Left lung (tissue), 4 donors: ENCODE measurements at regions not wholly inside any gene's neighbourhood (a gene's known extent, or its start where the extent isn't known, plus 50 kb on each side); places are given as distances from the start of the nearest gene placed in this dataset.

Source experiments
- ATAC-seq: fragments of 200-7000 bp; cut with Tn5 transposase; one replicate; pipeline ENCODE4 v1.9.1; 2020; ENCODE audit warnings: moderate library complexity
- DNase-seq, 4 donors: peaks; one replicate each; pipeline ENCODE4 v3.0.0-alpha.2; 2013 to 2020
- H3K27ac ChIP-seq, 2 donors: fragments of 200-600 bp; sonication (generic) in 1 of 2; one replicate each; pipeline versions ENCODE4 v1.5.0 to v1.8.0; 2020 to 2021
- H3K27me3 ChIP-seq, 2 donors: fragments of 200-600 bp; sonication (generic) in 1 of 2; one replicate each; pipeline versions ENCODE4 v1.5.0 to v1.8.0; 2020 to 2021
- H3K36me3 ChIP-seq, 2 donors: fragments of 200-600 bp; sonication (generic) in 1 of 2; one replicate each; pipeline versions ENCODE4 v1.5.0 to v1.8.0; 2020 to 2021
- H3K4me1 ChIP-seq, 2 donors: fragments of 200-600 bp; one replicate each; pipeline ENCODE4 v1.8.0; 2021
- H3K4me3 ChIP-seq, 2 donors: fragments of 200-600 bp; sonication (generic) in 1 of 2; one replicate each; pipeline versions ENCODE4 v1.5.0 to v1.8.0; 2020 to 2021; ENCODE audit warnings: mild to moderate bottlenecking in 1 of 2
- H3K9me3 ChIP-seq, 2 donors: fragments of 200-600 bp; sonication (generic) in 1 of 2; one replicate each; pipeline versions ENCODE4 v1.5.0 to v1.8.0; 2020 to 2021
- intact Hi-C, 2 donors: fragments of 100-400 bp; cut with DNase I; formaldehyde crosslinking; loops; one replicate each; pipeline versions ENCODE4 v1.11.2 to v1.14.2; 2022
- TF ChIP-seq, protein P1 (sequence below), 2 donors: fragments of 200-600 bp; sonication (generic) in 1 of 2; IDR thresholded peaks; one replicate each; pipeline versions ENCODE4 v1.5.0 to v1.8.0; 2021; ENCODE audit warnings: antibody characterized with exemption in 2 of 2
- donor health status: DM: no; HTN: yes; CAD: no.
- donor health status: DM: no; HTN: no; CAD: no.

GRCh38 chr1:222358100-222358499, 189.8 kb downstream of the HHIPL2 start:
- no peak for ATAC-seq
- no peak overlapping the region for H3K4me3 ChIP-seq
- no peaks in the 10 kb centered on the region for H3K36me3 ChIP-seq
- no peaks in the 10 kb centered on the region for H3K4me1 ChIP-seq
- intact Hi-C loops = no loop called here
- no peak for DNase-seq
- H3K27ac ChIP-seq = no peak overlapping the region
- H3K9me3 ChIP-seq = peaks cover 0 to 8% of the 10 kb centered on the region in 2 donors
- no peaks in the 10 kb centered on the region for H3K27me3 ChIP-seq
- TF ChIP-seq, protein P1, sequence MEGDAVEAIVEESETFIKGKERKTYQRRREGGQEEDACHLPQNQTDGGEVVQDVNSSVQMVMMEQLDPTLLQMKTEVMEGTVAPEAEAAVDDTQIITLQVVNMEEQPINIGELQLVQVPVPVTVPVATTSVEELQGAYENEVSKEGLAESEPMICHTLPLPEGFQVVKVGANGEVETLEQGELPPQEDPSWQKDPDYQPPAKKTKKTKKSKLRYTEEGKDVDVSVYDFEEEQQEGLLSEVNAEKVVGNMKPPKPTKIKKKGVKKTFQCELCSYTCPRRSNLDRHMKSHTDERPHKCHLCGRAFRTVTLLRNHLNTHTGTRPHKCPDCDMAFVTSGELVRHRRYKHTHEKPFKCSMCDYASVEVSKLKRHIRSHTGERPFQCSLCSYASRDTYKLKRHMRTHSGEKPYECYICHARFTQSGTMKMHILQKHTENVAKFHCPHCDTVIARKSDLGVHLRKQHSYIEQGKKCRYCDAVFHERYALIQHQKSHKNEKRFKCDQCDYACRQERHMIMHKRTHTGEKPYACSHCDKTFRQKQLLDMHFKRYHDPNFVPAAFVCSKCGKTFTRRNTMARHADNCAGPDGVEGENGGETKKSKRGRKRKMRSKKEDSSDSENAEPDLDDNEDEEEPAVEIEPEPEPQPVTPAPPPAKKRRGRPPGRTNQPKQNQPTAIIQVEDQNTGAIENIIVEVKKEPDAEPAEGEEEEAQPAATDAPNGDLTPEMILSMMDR (IDR thresholded peaks at IDR 0.05) = no peak

DNA sequence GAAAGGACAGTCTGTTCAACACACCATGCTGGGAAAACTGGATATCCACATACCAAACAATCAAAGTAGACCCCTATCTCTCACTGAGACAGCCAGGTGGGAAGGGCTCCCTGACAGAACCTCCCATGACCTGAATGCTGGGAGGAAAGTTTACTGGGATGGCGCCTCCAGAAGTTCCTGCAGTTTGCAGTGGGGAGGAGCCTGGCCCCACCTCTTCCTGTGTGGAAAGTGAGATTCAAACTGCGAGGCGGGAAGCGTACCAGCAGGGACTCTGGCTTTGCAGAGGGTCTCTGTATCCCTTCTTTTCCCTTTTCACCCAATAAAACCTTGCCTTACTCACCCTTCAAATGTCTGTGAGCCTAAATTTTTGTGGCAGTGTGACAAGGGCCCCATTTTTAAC, 190.7 kb downstream of the HHIPL2 start:
- Histone ChIP-seq H3K27ac (no peak overlapping the region), H3K36me3 (no peaks in the 10 kb centered on the region), H3K4me1 (no peaks in the 10 kb centered on the region), H3K9me3 (peaks cover 0 to 8% of the 10 kb centered on the region in 2 donors), H3K4me3 (no peak overlapping the region), H3K27me3 (no peaks in the 10 kb centered on the region)
- DNase-seq = no peak
- ATAC-seq = no peak
- TF ChIP-seq, protein P1 (IDR thresholded peaks at IDR 0.05) = no peak
- intact Hi-C loops = no loop called here

DNA sequence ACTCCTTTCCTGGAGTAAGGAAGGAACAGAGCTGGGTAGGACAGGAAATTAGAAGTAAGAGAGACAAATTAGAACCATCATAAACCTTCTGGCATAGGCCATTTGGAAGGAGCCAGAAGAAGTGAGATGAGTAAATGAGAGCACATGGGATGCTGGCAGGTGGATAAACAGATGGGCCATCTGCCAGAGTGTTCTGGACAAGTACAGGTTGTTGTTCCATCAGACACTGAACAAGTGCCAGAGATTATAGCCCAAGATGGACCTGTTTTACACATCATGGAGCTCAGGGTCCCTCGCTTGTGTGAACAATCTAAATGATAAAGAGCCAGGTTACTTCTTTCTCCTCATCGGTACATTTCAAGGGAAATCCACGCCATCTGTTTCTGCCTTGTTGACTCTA, 200.3 kb downstream of the HHIPL2 start:
- no peaks in the 10 kb centered on the region for H3K36me3 ChIP-seq
- no peak for ATAC-seq
- H3K4me1 ChIP-seq = no peaks in the 10 kb centered on the region
- no peak overlapping the region for H3K27ac ChIP-seq
- DNase-seq = no peak
- TF ChIP-seq, protein P1 (IDR thresholded peaks at IDR 0.05) = no peak
- H3K9me3 ChIP-seq = no peaks in the 10 kb centered on the region
- intact Hi-C loops = no loop called here
- H3K27me3 ChIP-seq = no peaks in the 10 kb centered on the region
- H3K4me3 ChIP-seq = no peak overlapping the region

DNA sequence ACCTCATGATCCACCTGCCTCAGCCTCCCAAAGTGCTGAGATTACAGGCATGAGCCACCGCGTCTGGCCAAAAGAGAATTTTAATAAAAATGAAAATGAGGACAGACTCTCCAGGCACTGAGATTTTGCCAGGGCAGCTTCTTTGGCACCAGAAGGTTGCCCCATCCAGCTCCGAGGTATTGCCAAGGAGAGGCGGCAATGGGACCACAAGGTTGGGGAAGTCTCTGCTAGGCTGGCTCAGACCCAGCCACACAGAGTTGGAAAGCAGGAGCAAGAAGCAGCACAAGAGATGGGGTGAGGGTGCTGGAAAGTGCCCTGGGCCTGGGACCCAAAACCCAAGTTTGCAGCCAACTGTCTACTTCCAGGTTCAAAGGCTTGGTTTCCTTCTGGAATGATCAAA, 200.9 kb downstream of the HHIPL2 start:
- Histone ChIP-seq H3K4me3 (no peak overlapping the region), H3K27me3 (no peaks in the 10 kb centered on the region), H3K36me3 (no peaks in the 10 kb centered on the region), H3K9me3 (no peaks in the 10 kb centered on the region), H3K27ac (no peak overlapping the region), H3K4me1 (no peaks in the 10 kb centered on the region)
- ATAC-seq (no peak), DNase-seq (no peak)
- intact Hi-C loops = no loop called here
- TF ChIP-seq, protein P1 (IDR thresholded peaks at IDR 0.05) = no peak

GRCh38 chr1:222339376-222339947, 208.4 kb downstream of the HHIPL2 start:
- DNase-seq (no peak), ATAC-seq (no peak)
- Histone ChIP-seq H3K27ac (no peak overlapping the region), H3K4me3 (no peak overlapping the region), H3K4me1 (no peaks in the 10 kb centered on the region), H3K27me3 (no peaks in the 10 kb centered on the region), H3K36me3 (no peaks in the 10 kb centered on the region), H3K9me3 (no peaks in the 10 kb centered on the region)
- TF ChIP-seq, protein P1 (IDR thresholded peaks at IDR 0.05) = no peak
- intact Hi-C loops = no loop called here
